ENCODE measurements at regions not wholly inside any gene's neighbourhood (a gene's known extent, or its start where the extent isn't known, plus 50 kb on each side); places are given as distances from the start of the nearest gene placed in this dataset.

DNA sequence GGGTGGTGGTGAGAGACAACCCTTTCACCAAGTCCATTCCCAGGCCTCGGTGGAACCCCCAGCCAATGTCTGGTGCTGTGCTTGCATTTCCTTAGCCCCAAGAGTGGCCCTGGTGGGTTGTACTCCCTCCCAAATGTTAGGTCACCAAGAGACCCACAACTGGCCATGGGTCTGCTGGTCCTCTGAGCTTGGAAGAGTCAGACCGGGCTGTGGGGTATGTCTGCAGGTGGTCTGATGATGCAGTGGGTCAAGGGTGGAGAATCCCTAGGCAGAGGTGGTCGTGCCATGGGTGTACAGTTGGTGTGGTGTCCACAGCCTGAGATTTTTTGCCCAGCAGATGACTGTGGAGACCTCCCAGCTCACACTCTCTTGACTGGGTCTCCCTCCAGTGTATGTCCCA is 535.7 kb upstream of the CNKSR2 start:
- Histone ChIP-seq H3K4me3 (ENCODE audit: low read depth, low read length) (no peak overlapping the region), H3K4me1 (ENCODE audit: control insufficient read depth, insufficient read depth, low read length) (no peaks in the 10 kb centered on the region), H3K27ac (ENCODE audit: extremely low read depth, low read depth, low read length) (no peak overlapping the region), H3K36me3 (ENCODE audit: control insufficient read depth in 2 of 2, insufficient read depth in 1 of 2, low read length in 2 of 2) (no peaks in the 10 kb centered on the region), H3K9me3 (ENCODE audit: control insufficient read depth, insufficient read depth, low read depth, low read length) (no peaks in the 10 kb centered on the region; the same call in 1 of the 2 replicates)
- no peak for TF ChIP-seq GLI4 (tag by site-specific recombination; IDR thresholded peaks at IDR 0.05)
- TF ChIP-seq, protein P1, sequence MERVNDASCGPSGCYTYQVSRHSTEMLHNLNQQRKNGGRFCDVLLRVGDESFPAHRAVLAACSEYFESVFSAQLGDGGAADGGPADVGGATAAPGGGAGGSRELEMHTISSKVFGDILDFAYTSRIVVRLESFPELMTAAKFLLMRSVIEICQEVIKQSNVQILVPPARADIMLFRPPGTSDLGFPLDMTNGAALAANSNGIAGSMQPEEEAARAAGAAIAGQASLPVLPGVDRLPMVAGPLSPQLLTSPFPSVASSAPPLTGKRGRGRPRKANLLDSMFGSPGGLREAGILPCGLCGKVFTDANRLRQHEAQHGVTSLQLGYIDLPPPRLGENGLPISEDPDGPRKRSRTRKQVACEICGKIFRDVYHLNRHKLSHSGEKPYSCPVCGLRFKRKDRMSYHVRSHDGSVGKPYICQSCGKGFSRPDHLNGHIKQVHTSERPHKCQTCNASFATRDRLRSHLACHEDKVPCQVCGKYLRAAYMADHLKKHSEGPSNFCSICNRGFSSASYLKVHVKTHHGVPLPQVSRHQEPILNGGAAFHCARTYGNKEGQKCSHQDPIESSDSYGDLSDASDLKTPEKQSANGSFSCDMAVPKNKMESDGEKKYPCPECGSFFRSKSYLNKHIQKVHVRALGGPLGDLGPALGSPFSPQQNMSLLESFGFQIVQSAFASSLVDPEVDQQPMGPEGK (tag by site-specific recombination; IDR thresholded peaks at IDR 0.05), result no peak
- no peak for TF ChIP-seq ZNF155 (tag by site-specific recombination; IDR thresholded peaks at IDR 0.05)
- TF ChIP-seq ZNF544 (tag by site-specific recombination; IDR thresholded peaks at IDR 0.05), result no peak
- TF ChIP-seq ZNF701 (tag by site-specific recombination; IDR thresholded peaks at IDR 0.05), result no peak
- TF ChIP-seq ZNF132 (tag by site-specific recombination; IDR thresholded peaks at IDR 0.05; ENCODE audit: borderline replicate concordance), result no peak
- no peak for TF ChIP-seq ZNF558 (tag by site-specific recombination; IDR thresholded peaks at IDR 0.05)
- TF ChIP-seq GFI1B (tag by site-specific recombination; IDR thresholded peaks at IDR 0.05), result no peak
- no peak for TF ChIP-seq FEZF1 (tag by site-specific recombination; IDR thresholded peaks at IDR 0.05)
- TF ChIP-seq ZBTB1 (tag by site-specific recombination; IDR thresholded peaks at IDR 0.05), result no peak
- ChIA-PET CTCF (no interaction called here), POLR2A (no interaction called here)

DNA sequence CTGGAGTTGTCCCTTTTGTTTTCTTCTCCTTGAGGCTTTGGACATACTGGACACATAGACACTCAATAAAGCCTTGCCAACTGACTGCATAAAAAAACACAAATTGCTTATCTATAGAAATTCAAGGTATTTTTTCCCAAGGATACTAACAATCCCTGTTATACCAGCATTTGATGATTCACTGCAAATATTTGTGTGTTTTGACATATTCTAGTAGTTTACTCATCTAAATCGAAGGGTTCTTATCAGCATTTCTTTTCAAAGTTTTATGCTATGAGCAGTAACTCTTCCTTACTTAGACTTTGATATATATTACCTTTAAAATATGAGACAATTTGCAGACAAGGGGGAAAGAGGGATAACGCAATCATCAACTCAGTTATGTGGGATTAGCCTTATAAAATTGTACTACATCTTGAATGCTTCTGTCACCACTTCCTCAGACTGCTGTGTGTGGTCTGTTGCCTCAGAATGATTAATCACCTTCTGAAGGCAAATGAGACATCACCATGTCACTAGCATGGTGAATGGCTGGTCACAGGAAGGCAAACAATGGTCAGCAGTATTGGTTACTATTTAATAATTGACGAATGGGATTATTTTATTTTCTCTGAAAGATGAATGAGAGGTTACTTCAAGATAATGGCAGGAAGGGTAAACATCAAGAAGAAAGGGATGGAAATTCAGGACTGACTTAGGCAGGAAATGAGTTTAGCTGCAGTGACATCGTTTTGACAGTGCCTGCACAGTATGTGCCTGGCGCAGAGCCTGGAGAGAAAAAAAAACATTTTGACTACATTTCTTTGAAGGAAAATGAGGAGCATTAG is 544.3 kb upstream of the CNKSR2 start:
- CTCF ChIA-PET, result interaction anchor here (0.7 kb wide), 1 partner anchor 301 kb away, joined by 4 read pairs; no protein-coding TSS in a partner anchor
- no peak for TF ChIP-seq ZNF776 (tag by site-specific recombination; IDR thresholded peaks at IDR 0.05; ENCODE audit: borderline replicate concordance)
- TF ChIP-seq ZNF366 (tag by site-specific recombination; conservative IDR thresholded peaks at IDR 0.05), result no peak
- Histone ChIP-seq H3K27ac (ENCODE audit: extremely low read depth, low read depth, low read length) (no peak overlapping the region), H3K36me3 (ENCODE audit: control insufficient read depth in 2 of 2, insufficient read depth in 1 of 2, low read length in 2 of 2) (no peaks in the 10 kb centered on the region), H3K4me1 (ENCODE audit: control insufficient read depth, insufficient read depth, low read length) (no peaks in the 10 kb centered on the region), H3K4me3 (ENCODE audit: low read depth, low read length) (no peak overlapping the region), H3K9me3 (ENCODE audit: control insufficient read depth, insufficient read depth, low read depth, low read length) (no peaks in the 10 kb centered on the region)
- POLR2A ChIA-PET, result no interaction called here

DNA sequence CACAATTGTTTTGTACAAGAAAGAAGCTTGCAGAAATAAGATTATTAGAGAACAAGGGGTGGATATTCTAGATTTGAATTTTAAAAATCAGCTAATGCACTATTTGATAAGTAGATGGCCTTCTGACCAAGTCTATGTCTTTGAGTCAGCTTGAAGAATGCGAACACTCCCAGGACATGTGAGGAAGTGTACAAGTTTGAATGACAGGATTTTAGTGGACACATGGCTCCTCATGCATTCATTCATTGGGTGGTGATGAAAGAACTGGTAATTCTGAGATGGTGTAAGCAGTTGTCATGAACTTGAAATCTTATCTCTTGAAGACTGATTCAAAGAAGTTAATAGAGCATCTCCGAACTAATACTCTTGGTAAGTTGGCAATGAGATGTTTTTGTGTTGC is 548.2 kb upstream of the CNKSR2 start:
- Histone ChIP-seq H3K4me1 (ENCODE audit: control insufficient read depth, insufficient read depth, low read length) (no peaks in the 10 kb centered on the region), H3K27ac (ENCODE audit: extremely low read depth, low read depth, low read length) (no peak overlapping the region), H3K36me3 (ENCODE audit: control insufficient read depth in 2 of 2, insufficient read depth in 1 of 2, low read length in 2 of 2) (no peaks in the 10 kb centered on the region), H3K9me3 (ENCODE audit: control insufficient read depth, insufficient read depth, low read depth, low read length) (no peaks in the 10 kb centered on the region), H3K4me3 (ENCODE audit: low read depth, low read length) (no peak overlapping the region)
- CTCF ChIA-PET, result no interaction called here
- POLR2A ChIA-PET, result no interaction called here
- TF ChIP-seq, protein P2, sequence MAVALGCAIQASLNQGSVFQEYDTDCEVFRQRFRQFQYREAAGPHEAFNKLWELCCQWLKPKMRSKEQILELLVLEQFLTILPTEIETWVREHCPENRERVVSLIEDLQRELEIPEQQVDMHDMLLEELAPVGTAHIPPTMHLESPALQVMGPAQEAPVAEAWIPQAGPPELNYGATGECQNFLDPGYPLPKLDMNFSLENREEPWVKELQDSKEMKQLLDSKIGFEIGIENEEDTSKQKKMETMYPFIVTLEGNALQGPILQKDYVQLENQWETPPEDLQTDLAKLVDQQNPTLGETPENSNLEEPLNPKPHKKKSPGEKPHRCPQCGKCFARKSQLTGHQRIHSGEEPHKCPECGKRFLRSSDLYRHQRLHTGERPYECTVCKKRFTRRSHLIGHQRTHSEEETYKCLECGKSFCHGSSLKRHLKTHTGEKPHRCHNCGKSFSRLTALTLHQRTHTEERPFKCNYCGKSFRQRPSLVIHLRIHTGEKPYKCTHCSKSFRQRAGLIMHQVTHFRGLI (tag by site-specific recombination; IDR thresholded peaks at IDR 0.05), result no peak
- TF ChIP-seq, protein P3, sequence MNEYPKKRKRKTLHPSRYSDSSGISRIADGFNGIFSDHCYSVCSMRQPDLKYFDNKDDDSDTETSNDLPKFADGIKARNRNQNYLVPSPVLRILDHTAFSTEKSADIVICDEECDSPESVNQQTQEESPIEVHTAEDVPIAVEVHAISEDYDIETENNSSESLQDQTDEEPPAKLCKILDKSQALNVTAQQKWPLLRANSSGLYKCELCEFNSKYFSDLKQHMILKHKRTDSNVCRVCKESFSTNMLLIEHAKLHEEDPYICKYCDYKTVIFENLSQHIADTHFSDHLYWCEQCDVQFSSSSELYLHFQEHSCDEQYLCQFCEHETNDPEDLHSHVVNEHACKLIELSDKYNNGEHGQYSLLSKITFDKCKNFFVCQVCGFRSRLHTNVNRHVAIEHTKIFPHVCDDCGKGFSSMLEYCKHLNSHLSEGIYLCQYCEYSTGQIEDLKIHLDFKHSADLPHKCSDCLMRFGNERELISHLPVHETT (tag by site-specific recombination; IDR thresholded peaks at IDR 0.05), result no peak
- no peak for TF ChIP-seq GLIS2 (tag by site-specific recombination; IDR thresholded peaks at IDR 0.05)
- TF ChIP-seq ZNF785 (tag by site-specific recombination; IDR thresholded peaks at IDR 0.05), result no peak
- no peak for TF ChIP-seq ZNF140 (tag by site-specific recombination; IDR thresholded peaks at IDR 0.05)
- no peak for TF ChIP-seq ZNF391 (tag by site-specific recombination; IDR thresholded peaks at IDR 0.05; ENCODE audit: borderline replicate concordance, low read depth)
- no peak for TF ChIP-seq ZNF112 (tag by site-specific recombination; IDR thresholded peaks at IDR 0.05)
- TF ChIP-seq, protein P4, sequence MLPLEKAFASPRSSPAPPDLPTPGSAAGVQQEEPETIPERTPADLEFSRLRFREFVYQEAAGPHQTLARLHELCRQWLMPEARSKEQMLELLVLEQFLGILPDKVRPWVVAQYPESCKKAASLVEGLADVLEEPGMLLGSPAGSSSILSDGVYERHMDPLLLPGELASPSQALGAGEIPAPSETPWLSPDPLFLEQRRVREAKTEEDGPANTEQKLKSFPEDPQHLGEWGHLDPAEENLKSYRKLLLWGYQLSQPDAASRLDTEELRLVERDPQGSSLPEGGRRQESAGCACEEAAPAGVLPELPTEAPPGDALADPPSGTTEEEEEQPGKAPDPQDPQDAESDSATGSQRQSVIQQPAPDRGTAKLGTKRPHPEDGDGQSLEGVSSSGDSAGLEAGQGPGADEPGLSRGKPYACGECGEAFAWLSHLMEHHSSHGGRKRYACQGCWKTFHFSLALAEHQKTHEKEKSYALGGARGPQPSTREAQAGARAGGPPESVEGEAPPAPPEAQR (tag by site-specific recombination; IDR thresholded peaks at IDR 0.05), result no peak
- TF ChIP-seq, protein P5, sequence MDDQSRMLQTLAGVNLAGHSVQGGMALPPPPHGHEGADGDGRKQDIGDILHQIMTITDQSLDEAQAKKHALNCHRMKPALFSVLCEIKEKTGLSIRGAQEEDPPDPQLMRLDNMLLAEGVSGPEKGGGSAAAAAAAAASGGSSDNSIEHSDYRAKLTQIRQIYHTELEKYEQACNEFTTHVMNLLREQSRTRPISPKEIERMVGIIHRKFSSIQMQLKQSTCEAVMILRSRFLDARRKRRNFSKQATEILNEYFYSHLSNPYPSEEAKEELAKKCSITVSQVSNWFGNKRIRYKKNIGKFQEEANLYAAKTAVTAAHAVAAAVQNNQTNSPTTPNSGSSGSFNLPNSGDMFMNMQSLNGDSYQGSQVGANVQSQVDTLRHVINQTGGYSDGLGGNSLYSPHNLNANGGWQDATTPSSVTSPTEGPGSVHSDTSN (CRISPR knock-in tag; IDR thresholded peaks at IDR 0.05), result no peak
- no peak for TF ChIP-seq ZNF214 (tag by site-specific recombination; IDR thresholded peaks at IDR 0.05; ENCODE audit: borderline replicate concordance)
- no peak for TF ChIP-seq KLF8 (tag by site-specific recombination; IDR thresholded peaks at IDR 0.05)
- no peak for TF ChIP-seq ZNF354C (tag by site-specific recombination; IDR thresholded peaks at IDR 0.05; ENCODE audit: borderline replicate concordance, low read depth)
- no peak for TF ChIP-seq RBAK (tag by site-specific recombination; IDR thresholded peaks at IDR 0.05)
